CD14-positive monocyte (primary cell): ENCODE measurements at regions not wholly inside any gene's neighbourhood (a gene's known extent, or its start where the extent isn't known, plus 50 kb on each side); places are given as distances from the start of the nearest gene placed in this dataset.

Experiments
- DNase-seq, 3 donors: peaks; one replicate each; pipeline ENCODE4 v3.0.0-alpha.2; 2011 to 2022
- H2AFZ ChIP-seq: 2 replicates; pipeline ENCODE4 v1.6.0; 2012; ENCODE audit warnings: mild to moderate bottlenecking, low read depth, low read length, inconsistent platforms; ENCODE audit not compliant: insufficient read depth, poor library complexity, severe bottlenecking
- H3K27ac ChIP-seq, 2 donors: 1 replicate in 1 of 2; 2 replicates in 1 of 2; pipeline ENCODE4 v1.5.1; 2012 to 2013; ENCODE audit warnings: low read length in 2 of 2, control low read depth in 1 of 2, inconsistent platforms in 1 of 2, low read depth in 1 of 2, mild to moderate bottlenecking in 1 of 2
- H3K27me3 ChIP-seq, 2 donors: one replicate each; pipeline versions ENCODE4 v1.6.0 to v1.6.1; 2011 to 2013; ENCODE audit warnings: low read length in 2 of 2; ENCODE audit not compliant: control insufficient read depth in 2 of 2, insufficient read depth in 2 of 2
- H3K36me3 ChIP-seq, 2 donors: replicated peaks in 1 of 2; 1 replicate in 1 of 2; 2 replicates in 1 of 2; pipeline versions ENCODE4 v1.5.1 to v1.6.1; 2012 to 2013; ENCODE audit warnings: low read length in 2 of 2, control low read depth in 1 of 2, inconsistent platforms in 1 of 2, mild to moderate bottlenecking in 1 of 2; ENCODE audit not compliant: insufficient read depth in 2 of 2, control insufficient read depth in 1 of 2
- H3K4me1 ChIP-seq, 2 donors: 1 replicate in 1 of 2; 2 replicates in 1 of 2; pipeline versions ENCODE4 v1.5.1 to v1.6.1; 2012 to 2013; ENCODE audit warnings: low read length in 2 of 2, control low read depth in 1 of 2, inconsistent platforms in 1 of 2, mild to moderate bottlenecking in 1 of 2, moderate library complexity in 1 of 2; ENCODE audit not compliant: insufficient read depth in 2 of 2, control insufficient read depth in 1 of 2
- H3K4me2 ChIP-seq: replicated peaks from 2 replicates; pipeline ENCODE3; 2012; ENCODE audit warnings: low read length, moderate library complexity, mild to moderate bottlenecking; ENCODE audit not compliant: poor library complexity, severe bottlenecking; ENCODE audit errors: extremely low read depth
- H3K4me3 ChIP-seq, 3 experiments: fragments of 200-600 bp in 1 of 3; sonication (generic) in 1 of 3; replicated peaks in 1 of 3; 1 replicate in 2 of 3; 2 replicates in 1 of 3; pipeline ENCODE4 v1.5.1; 2011 to 2013; ENCODE audit warnings: low read length in 3 of 3, mild to moderate bottlenecking in 3 of 3, control low read depth in 2 of 3, low read depth in 2 of 3, inconsistent platforms in 1 of 3, moderate library complexity in 1 of 3
- H3K79me2 ChIP-seq: 2 replicates; pipeline ENCODE4 v1.6.0; 2012; ENCODE audit warnings: mild to moderate bottlenecking, control low read depth, inconsistent platforms, low read length, moderate library complexity; ENCODE audit not compliant: insufficient read depth
- H3K9ac ChIP-seq: 2 replicates; pipeline ENCODE4 v1.6.0; 2017; ENCODE audit warnings: low read length, mild to moderate bottlenecking; ENCODE audit not compliant: insufficient read depth, poor library complexity, severe bottlenecking
- H3K9me3 ChIP-seq, 2 donors: replicated peaks in 1 of 2; 1 replicate in 1 of 2; 2 replicates in 1 of 2; pipeline versions ENCODE4 v1.5.1 to v1.6.1; 2012 to 2013; ENCODE audit warnings: low read length in 2 of 2, control low read depth in 1 of 2; ENCODE audit not compliant: control insufficient read depth in 1 of 2, insufficient read depth in 1 of 2
- H4K20me1 ChIP-seq: 2 replicates; pipeline ENCODE4 v1.6.0; 2012; ENCODE audit warnings: mild to moderate bottlenecking, low read length, control low read depth, moderate library complexity; ENCODE audit not compliant: insufficient read depth
- H3K27ac Mint-ChIP-seq, 7 donors: one replicate each; pipeline ENCODE4 v1.8.0; 2020; ENCODE audit warnings: mild to moderate bottlenecking in 7 of 7, mixed read lengths in 7 of 7, moderate library complexity in 6 of 7, inconsistent platforms in 2 of 7
- H3K27me3 Mint-ChIP-seq, 3 donors: one replicate each; pipeline ENCODE4 v1.8.0; 2021 to 2022; ENCODE audit warnings: low read depth in 3 of 3, mild to moderate bottlenecking in 3 of 3, mixed read lengths in 3 of 3, moderate library complexity in 3 of 3, inconsistent platforms in 1 of 3
- H3K36me3 Mint-ChIP-seq, 2 donors: one replicate each; pipeline ENCODE4 v1.8.0; 2020; ENCODE audit warnings: mixed read lengths in 2 of 2, inconsistent platforms in 1 of 2, mild to moderate bottlenecking in 1 of 2
- H3K4me1 Mint-ChIP-seq: one replicate; pipeline ENCODE4 v1.8.0; 2020; ENCODE audit warnings: mild to moderate bottlenecking, mixed read lengths
- H3K4me3 Mint-ChIP-seq, 2 donors: one replicate each; pipeline ENCODE4 v1.8.0; 2020; ENCODE audit warnings: mild to moderate bottlenecking in 2 of 2, mixed read lengths in 2 of 2, moderate library complexity in 1 of 2
- H3K9me3 Mint-ChIP-seq, 7 donors: one replicate each; pipeline ENCODE4 v1.8.0; 2020 to 2022; ENCODE audit warnings: mixed read lengths in 7 of 7, mild to moderate bottlenecking in 6 of 7, moderate library complexity in 6 of 7, inconsistent platforms in 2 of 7
- WGBS: methylation state at CpG from one replicate; pipeline ENCODE4 v1.1.5; 2013; ENCODE audit warnings: missing lambda C conversion rate; ENCODE audit not compliant: insufficient coverage; 5-methylcytosine and 5-hydroxymethylcytosine counted together
- intact Hi-C, 2 donors: fragments of 100-400 bp; cut with micrococcal nuclease; formaldehyde crosslinking; loops; one replicate each; pipeline versions ENCODE4 v1.15.0 to v1.15.1; 2023
- TF ChIP-seq, protein P1 (sequence below): fragments of 200-600 bp; IDR thresholded peaks from one replicate; pipeline ENCODE4 v1.8.0; 2022; ENCODE audit warnings: antibody characterized with exemption, mild to moderate bottlenecking

DNA sequence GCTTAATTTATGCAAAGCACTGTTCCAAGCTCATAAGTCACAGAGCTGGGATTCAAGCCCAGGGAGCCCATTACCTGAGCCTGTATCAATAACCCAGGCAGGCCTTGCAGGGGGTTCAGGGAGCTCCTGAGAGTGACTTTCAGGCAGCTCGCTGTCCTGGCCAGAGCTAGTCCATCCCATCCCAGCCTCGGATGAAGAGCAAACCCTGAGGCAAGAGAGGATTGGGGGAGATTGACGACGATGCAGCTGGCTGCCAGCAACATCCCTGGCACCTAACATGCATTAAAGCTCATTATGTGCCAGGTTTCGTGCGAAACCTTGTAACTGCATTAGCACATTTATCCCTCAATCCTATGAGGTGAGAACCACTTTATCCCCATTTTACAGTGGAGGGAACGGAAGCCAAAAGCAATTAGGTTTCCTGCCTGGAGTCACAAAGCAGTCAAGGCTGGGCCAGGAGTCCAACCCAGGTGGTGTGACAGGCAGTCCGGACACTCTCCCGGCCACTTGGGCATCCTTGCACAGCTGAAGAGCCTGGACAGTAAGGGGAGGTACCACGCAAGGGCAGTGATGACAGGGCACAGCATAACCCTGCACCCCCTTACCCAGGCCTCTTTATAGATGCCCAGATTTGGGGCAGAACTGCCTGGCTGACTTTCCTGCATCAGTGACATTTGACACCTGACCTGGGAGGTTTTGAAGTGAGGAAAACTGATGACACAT is 129.8 kb upstream of the CHST15 start:
- H3K4me2 ChIP-seq, result no peak overlapping the region
- H3K36me3 ChIP-seq, result no peaks in the 10 kb centered on the region
- no peak overlapping the region for H2AFZ ChIP-seq
- Mint-ChIP-seq H3K4me1 (peaks cover 19% of the 10 kb centered on the region), H3K9me3 (peaks cover 0 to 5% (median 0%) of the 10 kb centered on the region in 7 donors), H3K36me3 (peaks cover 0 to 1% of the 10 kb centered on the region in 2 donors), H3K27me3 (peaks cover 16 to 29% (median 17%) of the 10 kb centered on the region in 3 donors), H3K27ac (no peak overlapping the region), H3K4me3 (peak overlapping the region in 1 of 2 donors; percentile 21)
- TF ChIP-seq, protein P1, sequence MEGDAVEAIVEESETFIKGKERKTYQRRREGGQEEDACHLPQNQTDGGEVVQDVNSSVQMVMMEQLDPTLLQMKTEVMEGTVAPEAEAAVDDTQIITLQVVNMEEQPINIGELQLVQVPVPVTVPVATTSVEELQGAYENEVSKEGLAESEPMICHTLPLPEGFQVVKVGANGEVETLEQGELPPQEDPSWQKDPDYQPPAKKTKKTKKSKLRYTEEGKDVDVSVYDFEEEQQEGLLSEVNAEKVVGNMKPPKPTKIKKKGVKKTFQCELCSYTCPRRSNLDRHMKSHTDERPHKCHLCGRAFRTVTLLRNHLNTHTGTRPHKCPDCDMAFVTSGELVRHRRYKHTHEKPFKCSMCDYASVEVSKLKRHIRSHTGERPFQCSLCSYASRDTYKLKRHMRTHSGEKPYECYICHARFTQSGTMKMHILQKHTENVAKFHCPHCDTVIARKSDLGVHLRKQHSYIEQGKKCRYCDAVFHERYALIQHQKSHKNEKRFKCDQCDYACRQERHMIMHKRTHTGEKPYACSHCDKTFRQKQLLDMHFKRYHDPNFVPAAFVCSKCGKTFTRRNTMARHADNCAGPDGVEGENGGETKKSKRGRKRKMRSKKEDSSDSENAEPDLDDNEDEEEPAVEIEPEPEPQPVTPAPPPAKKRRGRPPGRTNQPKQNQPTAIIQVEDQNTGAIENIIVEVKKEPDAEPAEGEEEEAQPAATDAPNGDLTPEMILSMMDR, result no peak
- no peak for DNase-seq
- no peak overlapping the region for H3K27ac ChIP-seq
- 98% methylated on average over 5 of the region's 10 CpGs for WGBS
- H3K4me1 ChIP-seq, result peaks cover 17 to 23% of the 10 kb centered on the region in 2 donors
- H3K9me3 ChIP-seq, result no peaks in the 10 kb centered on the region
- no peak overlapping the region for H3K4me3 ChIP-seq
- H4K20me1 ChIP-seq, result no peaks in the 10 kb centered on the region
- intact Hi-C loops, result loop anchor here in 1 of 2 donors (5.0 kb wide), 1 partner anchor 34 kb away; no protein-coding TSS in a partner anchor
- H3K9ac ChIP-seq, result no peak overlapping the region
- no peaks in the 10 kb centered on the region for H3K79me2 ChIP-seq
- H3K27me3 ChIP-seq, result peaks cover 0 to 29% of the 10 kb centered on the region in 2 donors

- H3K4me1 ChIP-seq, result peaks cover 24 to 30% of the 10 kb centered on the region in 2 donors
- H3K9me3 Mint-ChIP-seq, result peaks cover 0 to 4% (median 0%) of the 10 kb centered on the region in 7 donors
- intact Hi-C loops, result loop anchor here in 1 of 2 donors (5.0 kb wide), 1 partner anchor 35 kb away; no protein-coding TSS in a partner anchor
Measured at GRCh38 chr10:124222318-124222987, 129.1 kb upstream of the CHST15 start.

More at GRCh38 chr10:124222318-124222987, 129.1 kb upstream of the CHST15 start:
- no peak overlapping the region for H3K27ac Mint-ChIP-seq
- H3K4me1 Mint-ChIP-seq, result peaks cover 26% of the 10 kb centered on the region
- peak overlapping the region; percentile 32 for H2AFZ ChIP-seq
- no peak for DNase-seq
- H3K27ac ChIP-seq, result no peak overlapping the region
- TF ChIP-seq, protein P1, result no peak
- peaks cover 16 to 25% (median 17%) of the 10 kb centered on the region in 3 donors for H3K27me3 Mint-ChIP-seq
- H3K4me3 Mint-ChIP-seq, result peak overlapping the region; percentile 34 to 71
- H3K36me3 Mint-ChIP-seq, result peaks cover 0 to 1% of the 10 kb centered on the region in 2 donors
- H3K27me3 ChIP-seq, result peaks cover 0 to 29% of the 10 kb centered on the region in 2 donors
- no peak overlapping the region for H3K9ac ChIP-seq
- H4K20me1 ChIP-seq, result no peaks in the 10 kb centered on the region
- H3K9me3 ChIP-seq, result no peaks in the 10 kb centered on the region
- H3K4me2 ChIP-seq, result no peak overlapping the region
- 97% methylated on average over 6 of the region's 15 CpGs for WGBS
- H3K79me2 ChIP-seq, result no peaks in the 10 kb centered on the region
- H3K36me3 ChIP-seq, result no peaks in the 10 kb centered on the region
- H3K4me3 ChIP-seq, result no peak overlapping the region
